Astrocyte (in vitro differentiated cells and primary cell): ENCODE measurements at regions not wholly inside any gene's neighbourhood (a gene's known extent, or its start where the extent isn't known, plus 50 kb on each side); places are given as distances from the start of the nearest gene placed in this dataset.
"Not testable (repeated sequence)": the region's sequence is repeated elsewhere in the genome, so short reads cannot be mapped to it uniquely, and the experiment has no call there.

Source experiments
- DNase-seq: peaks from one replicate; pipeline ENCODE4 v3.0.0-alpha.2; 2010; ENCODE audit warnings: low read depth
- FAIRE-seq: peaks from 2 replicates; lab custom pipeline; 2011; peaks lifted over from hg19 to GRCh38; lab: Jason Lieb, UNC
- H2AFZ ChIP-seq: 2 replicates; pipeline ENCODE4 v1.6.0; 2012; ENCODE audit warnings: low read depth, low read length, inconsistent platforms
- H3K27ac ChIP-seq: 2 replicates; pipeline ENCODE4 v1.5.1; 2011; ENCODE audit warnings: low read depth, low read length, inconsistent platforms
- H3K27me3 ChIP-seq: 2 replicates; pipeline ENCODE4 v1.6.0; 2011; ENCODE audit warnings: low read length, inconsistent platforms; ENCODE audit not compliant: insufficient read depth
- H3K36me3 ChIP-seq: 2 replicates; pipeline ENCODE4 v1.5.1; 2011; ENCODE audit warnings: low read length, inconsistent platforms; ENCODE audit not compliant: insufficient read depth
- H3K4me1 ChIP-seq: 2 replicates; pipeline ENCODE4 v1.5.1; 2011; ENCODE audit warnings: low read length, inconsistent platforms; ENCODE audit not compliant: insufficient read depth
- H3K4me2 ChIP-seq: 2 replicates; pipeline ENCODE4 v1.6.0; 2012; ENCODE audit warnings: low read length, inconsistent platforms
- H3K4me3 ChIP-seq: 2 replicates; pipeline ENCODE4 v1.5.1; 2011; ENCODE audit warnings: low read depth, mild to moderate bottlenecking, low read length, inconsistent platforms; ENCODE audit not compliant: insufficient read depth
- H3K79me2 ChIP-seq: 2 replicates; pipeline ENCODE4 v1.6.0; 2012; ENCODE audit warnings: mild to moderate bottlenecking, low read length, inconsistent platforms; ENCODE audit not compliant: insufficient read depth
- H3K9ac ChIP-seq: 2 replicates; pipeline ENCODE4 v1.6.0; 2012; ENCODE audit warnings: mild to moderate bottlenecking, low read length, inconsistent platforms
- H3K9me3 ChIP-seq: 2 replicates; pipeline ENCODE4 v1.5.1; 2012; ENCODE audit warnings: low read depth, mild to moderate bottlenecking, low read length, inconsistent platforms; ENCODE audit not compliant: insufficient read depth
- H4K20me1 ChIP-seq: 2 replicates; pipeline ENCODE4 v1.6.0; 2012; ENCODE audit warnings: low read length, inconsistent platforms; ENCODE audit not compliant: insufficient read depth
- H3K27ac Mint-ChIP-seq: one replicate; pipeline ENCODE4 v1.8.0; 2021; ENCODE audit warnings: mild to moderate bottlenecking, mixed read lengths; ENCODE audit not compliant: unreplicated experiment
- H3K27me3 Mint-ChIP-seq: one replicate; pipeline ENCODE4 v1.8.0; 2021; ENCODE audit warnings: low read depth, mixed read lengths; ENCODE audit not compliant: unreplicated experiment
- H3K36me3 Mint-ChIP-seq: one replicate; pipeline ENCODE4 v1.8.0; 2021; ENCODE audit warnings: low read depth, mixed read lengths; ENCODE audit not compliant: unreplicated experiment
- H3K4me1 Mint-ChIP-seq: one replicate; pipeline ENCODE4 v1.8.0; 2021; ENCODE audit warnings: low read depth, mixed read lengths; ENCODE audit not compliant: unreplicated experiment
- H3K4me3 Mint-ChIP-seq: one replicate; pipeline ENCODE4 v1.8.0; 2021; ENCODE audit warnings: mild to moderate bottlenecking, moderate library complexity, mixed read lengths; ENCODE audit not compliant: unreplicated experiment
- H3K9me3 Mint-ChIP-seq: one replicate; pipeline ENCODE4 v1.8.0; 2021; ENCODE audit warnings: mild to moderate bottlenecking, mixed read lengths; ENCODE audit not compliant: unreplicated experiment
- EZH2 ChIP-seq: IDR thresholded peaks from 2 replicates; pipeline ENCODE4 v1.6.1; 2012; ENCODE audit warnings: mild to moderate bottlenecking, low read length, inconsistent platforms; ENCODE audit not compliant: insufficient read depth
- TF ChIP-seq, protein P1 (sequence below): IDR thresholded peaks from 2 replicates; pipeline ENCODE4 v1.5.1; 2011; ENCODE audit warnings: low read depth, mild to moderate bottlenecking, inconsistent platforms, low read length, moderate library complexity; ENCODE audit not compliant: insufficient read depth

DNA sequence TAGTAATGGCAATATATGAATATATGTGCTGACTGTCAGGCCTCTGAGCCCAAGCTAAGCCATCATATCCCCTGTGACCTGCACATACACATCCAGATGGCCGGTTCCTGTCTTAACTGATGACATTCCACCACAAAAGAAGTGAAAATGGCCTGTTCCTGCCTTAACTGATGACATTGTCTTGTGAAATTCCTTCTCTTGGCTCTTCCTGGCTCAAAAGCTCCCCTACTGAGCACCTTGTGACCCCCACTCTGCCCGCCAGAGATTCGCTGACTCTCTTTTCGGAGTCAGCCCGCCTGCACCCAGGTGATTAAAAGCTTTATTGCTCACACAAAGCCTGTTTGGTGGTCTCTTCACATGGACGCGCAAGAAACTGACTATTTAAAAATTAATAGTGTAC is 570.6 kb upstream of the PCDH7 start:
- not testable (repeated sequence) for H3K4me1 Mint-ChIP-seq, H3K9me3 ChIP-seq, H2AFZ ChIP-seq, H3K36me3 ChIP-seq, H3K36me3 Mint-ChIP-seq, H4K20me1 ChIP-seq, H3K9ac ChIP-seq, H3K9me3 Mint-ChIP-seq, DNase-seq, FAIRE-seq, H3K4me2 ChIP-seq, H3K79me2 ChIP-seq, H3K4me3 Mint-ChIP-seq, H3K27me3 Mint-ChIP-seq, H3K27me3 ChIP-seq, H3K4me1 ChIP-seq, H3K27ac ChIP-seq, H3K4me3 ChIP-seq, H3K27ac Mint-ChIP-seq

DNA sequence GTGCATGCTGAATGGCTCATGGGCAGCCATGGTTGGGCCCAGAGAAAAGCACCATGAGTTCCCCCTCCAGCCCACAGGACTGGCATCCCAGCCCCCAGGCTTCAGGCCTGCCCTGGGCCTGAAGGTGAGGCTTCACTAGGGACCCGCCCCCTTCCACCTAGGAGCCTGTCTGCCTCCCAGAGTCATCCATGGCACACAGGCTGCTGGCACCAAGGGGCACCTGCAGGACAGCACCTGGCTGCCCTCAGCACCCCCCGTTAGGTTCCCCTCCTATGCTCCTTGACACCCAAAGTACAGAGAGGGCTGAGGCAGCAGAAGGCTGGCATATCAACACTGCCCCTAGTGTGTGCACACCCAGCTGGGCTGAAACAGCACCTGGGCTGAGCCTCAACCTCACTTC is 566.7 kb upstream of the PCDH7 start:
- TF ChIP-seq, protein P1, sequence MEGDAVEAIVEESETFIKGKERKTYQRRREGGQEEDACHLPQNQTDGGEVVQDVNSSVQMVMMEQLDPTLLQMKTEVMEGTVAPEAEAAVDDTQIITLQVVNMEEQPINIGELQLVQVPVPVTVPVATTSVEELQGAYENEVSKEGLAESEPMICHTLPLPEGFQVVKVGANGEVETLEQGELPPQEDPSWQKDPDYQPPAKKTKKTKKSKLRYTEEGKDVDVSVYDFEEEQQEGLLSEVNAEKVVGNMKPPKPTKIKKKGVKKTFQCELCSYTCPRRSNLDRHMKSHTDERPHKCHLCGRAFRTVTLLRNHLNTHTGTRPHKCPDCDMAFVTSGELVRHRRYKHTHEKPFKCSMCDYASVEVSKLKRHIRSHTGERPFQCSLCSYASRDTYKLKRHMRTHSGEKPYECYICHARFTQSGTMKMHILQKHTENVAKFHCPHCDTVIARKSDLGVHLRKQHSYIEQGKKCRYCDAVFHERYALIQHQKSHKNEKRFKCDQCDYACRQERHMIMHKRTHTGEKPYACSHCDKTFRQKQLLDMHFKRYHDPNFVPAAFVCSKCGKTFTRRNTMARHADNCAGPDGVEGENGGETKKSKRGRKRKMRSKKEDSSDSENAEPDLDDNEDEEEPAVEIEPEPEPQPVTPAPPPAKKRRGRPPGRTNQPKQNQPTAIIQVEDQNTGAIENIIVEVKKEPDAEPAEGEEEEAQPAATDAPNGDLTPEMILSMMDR: no peak
- no peak for TF ChIP-seq EZH2
- no peaks in the 10 kb centered on the region for H3K36me3 ChIP-seq
- no peaks in the 10 kb centered on the region for H3K9me3 Mint-ChIP-seq
- no peak overlapping the region for H3K27ac ChIP-seq
- no peak for FAIRE-seq
- H3K27me3 Mint-ChIP-seq: no peaks in the 10 kb centered on the region
- H3K4me1 Mint-ChIP-seq: no peaks in the 10 kb centered on the region
- H3K9me3 ChIP-seq: no peaks in the 10 kb centered on the region
- H3K36me3 Mint-ChIP-seq: no peaks in the 10 kb centered on the region
- no peaks in the 10 kb centered on the region for H4K20me1 ChIP-seq
- H3K4me3 ChIP-seq: no peak overlapping the region
- no peak overlapping the region for H2AFZ ChIP-seq
- no peaks in the 10 kb centered on the region for H3K27me3 ChIP-seq
- H3K4me3 Mint-ChIP-seq: no peak overlapping the region
- H3K4me1 ChIP-seq: no peaks in the 10 kb centered on the region
- no peak overlapping the region for H3K4me2 ChIP-seq
- no peak for DNase-seq
- H3K79me2 ChIP-seq: no peaks in the 10 kb centered on the region
- no peak overlapping the region for H3K9ac ChIP-seq
- H3K27ac Mint-ChIP-seq: no peak overlapping the region

DNA sequence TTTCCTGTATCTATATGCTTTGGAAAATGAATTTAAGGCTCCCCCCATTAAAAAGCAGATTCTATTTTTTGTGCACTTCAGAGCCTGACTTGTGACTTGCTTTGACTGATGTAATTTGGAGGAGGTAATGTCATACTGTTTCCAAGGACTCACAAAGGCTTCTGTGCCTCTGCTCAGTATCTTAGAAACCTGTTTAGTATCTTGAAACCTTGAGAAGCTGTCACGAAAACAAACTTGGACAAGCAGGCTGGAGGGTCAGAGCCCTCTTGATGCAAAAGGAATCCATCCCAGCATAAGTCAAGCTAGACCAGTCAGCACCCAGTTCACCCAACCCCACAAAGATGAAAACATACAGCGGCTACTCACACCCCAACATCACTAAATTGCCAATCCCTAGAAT is 560.0 kb upstream of the PCDH7 start:
- DNase-seq: no peak

More for the DNA sequence above, 560.0 kb upstream of the PCDH7 start:
- Histone ChIP-seq H4K20me1 (no peaks in the 10 kb centered on the region), H3K27me3 (no peaks in the 10 kb centered on the region), H2AFZ (no peak overlapping the region), H3K9me3 (no peaks in the 10 kb centered on the region), H3K79me2 (no peaks in the 10 kb centered on the region), H3K27ac (no peak overlapping the region), H3K36me3 (no peaks in the 10 kb centered on the region), H3K4me1 (no peaks in the 10 kb centered on the region), H3K4me2 (no peak overlapping the region), H3K4me3 (no peak overlapping the region), H3K9ac (no peak overlapping the region)
- Mint-ChIP-seq H3K4me1 (no peaks in the 10 kb centered on the region), H3K9me3 (no peaks in the 10 kb centered on the region), H3K27ac (no peak overlapping the region), H3K4me3 (no peak overlapping the region), H3K36me3 (no peaks in the 10 kb centered on the region), H3K27me3 (no peaks in the 10 kb centered on the region)
- TF ChIP-seq, protein P1: no peak
- TF ChIP-seq EZH2: no peak
- FAIRE-seq: no peak
